Central memory CD4-positive, alpha-beta T cell (primary cell): ENCODE measurements at regions not wholly inside any gene's neighbourhood (a gene's known extent, or its start where the extent isn't known, plus 50 kb on each side); places are given as distances from the start of the nearest gene placed in this dataset.

Experiments used
- DNase-seq: peaks from one replicate; pipeline ENCODE4 v3.0.0; 2022

DNA sequence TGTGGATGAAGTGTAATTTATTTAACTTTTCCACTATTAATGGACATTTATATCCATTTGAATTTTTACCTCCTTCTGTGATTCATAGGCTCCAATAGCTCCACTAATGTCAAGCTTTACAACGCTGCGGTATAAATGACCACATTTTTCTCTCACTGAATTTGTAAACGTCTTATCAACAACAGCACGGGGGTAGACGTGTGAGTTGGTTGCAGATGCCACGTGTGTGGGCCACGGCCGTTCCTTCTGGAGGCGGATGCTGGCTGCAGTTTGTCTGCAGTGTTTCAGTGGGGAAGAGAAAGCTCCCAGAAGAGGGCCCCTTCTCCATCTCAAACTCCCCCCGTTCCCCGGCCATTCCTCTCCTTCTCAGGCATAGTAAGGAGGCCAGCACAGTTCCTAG lies 68.2 kb upstream of the XYLT1 start:
- no peak for DNase-seq

- DNase-seq, result no peak
These were observed 61.7 kb upstream of the XYLT1 start for GRCh38 chr16:17532338-17532995.

GRCh38 chr16:17529982-17530760 lies 59.4 kb upstream of the XYLT1 start:
- DNase-seq, result peak; percentile 48

GRCh38 chr16:17526956-17527937 lies 56.5 kb upstream of the XYLT1 start:
- DNase-seq, result no peak

- DNase-seq, result no peak
These were observed 53.9 kb upstream of the XYLT1 start for GRCh38 chr16:17524656-17525055.

DNA sequence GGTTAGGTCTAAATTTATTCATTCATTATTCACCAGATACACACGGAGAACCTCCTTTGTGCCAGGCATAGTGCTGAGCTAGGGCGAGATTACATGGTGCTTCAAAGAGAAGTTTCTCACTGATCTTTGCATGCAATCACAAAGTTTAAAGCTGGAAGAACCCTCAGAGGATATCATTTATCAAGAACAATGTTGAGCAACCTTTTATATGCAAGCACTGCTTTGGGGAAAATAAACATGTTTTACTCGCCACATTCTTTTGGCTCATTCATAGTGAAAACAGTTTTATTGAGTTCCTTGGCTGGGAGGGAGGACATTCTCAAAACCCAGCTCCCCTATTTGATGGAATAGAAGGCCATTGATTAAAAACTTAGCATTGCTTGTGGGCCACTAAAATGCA lies 49.8 kb upstream of the XYLT1 start:
- no peak for DNase-seq
